ENCODE measurements at regions not wholly inside any gene's neighbourhood (a gene's known extent, or its start where the extent isn't known, plus 50 kb on each side); places are given as distances from the start of the nearest gene placed in this dataset.

- Histone ChIP-seq H4K20me1 (ENCODE audit: insufficient read depth, low read length) (no peaks in the 10 kb centered on the region), H3K4me1 (ENCODE audit: control insufficient read depth in 1 of 2, insufficient read depth in 2 of 2, low read length in 2 of 2) (no peaks in the 10 kb centered on the region), H3K4me3 (replicated peaks in 1 of 3; ENCODE audit: low read depth in 2 of 3, low read length in 3 of 3) (no peak overlapping the region), H3K4me2 (replicated peaks; ENCODE audit: extremely low read depth, low read length, poor library complexity, severe bottlenecking) (no peak overlapping the region), H3K79me2 (ENCODE audit: insufficient read depth, low read length) (no peaks in the 10 kb centered on the region), H3K27ac (ENCODE audit: low read depth in 1 of 2, low read length in 2 of 2) (no peak overlapping the region), H3K9ac (ENCODE audit: insufficient read depth, low read length, poor library complexity, severe bottlenecking) (no peak overlapping the region), H3K36me3 (replicated peaks in 1 of 2; ENCODE audit: control insufficient read depth in 1 of 2, insufficient read depth in 2 of 2, low read length in 2 of 2) (no peaks in the 10 kb centered on the region), H2AFZ (ENCODE audit: insufficient read depth, low read depth, low read length, poor library complexity, severe bottlenecking) (no peak overlapping the region), H3K9me3 (replicated peaks in 1 of 2; ENCODE audit: control insufficient read depth in 1 of 2, insufficient read depth in 1 of 2, low read length in 2 of 2) (no peaks in the 10 kb centered on the region), H3K27me3 (ENCODE audit: control insufficient read depth in 2 of 2, insufficient read depth in 2 of 2, low read length in 2 of 2) (no peaks in the 10 kb centered on the region)
- Mint-ChIP-seq H3K4me1 (no peaks in the 10 kb centered on the region), H3K4me3 (no peak overlapping the region), H3K27ac (peak overlapping the region in 1 of 7 donors; percentile 46), H3K36me3 (no peaks in the 10 kb centered on the region), H3K9me3 (no peaks in the 10 kb centered on the region), H3K27me3 (ENCODE audit: low read depth in 3 of 3) (peaks cover 0 to 1% (median 0%) of the 10 kb centered on the region in 3 donors)
- intact Hi-C loops (cut with micrococcal nuclease): no loop called here
- 97% methylated on average over 12 of the region's 22 CpGs for WGBS (ENCODE audit: insufficient coverage)
- no peak for TF ChIP-seq CTCF (IDR thresholded peaks at IDR 0.05)
- no peak for DNase-seq
Observed at GRCh38 chr13:26965952-26966700, 205.5 kb downstream of the USP12 start.

- Histone ChIP-seq H3K27ac (ENCODE audit: low read depth in 1 of 2, low read length in 2 of 2) (no peak overlapping the region), H3K36me3 (replicated peaks in 1 of 2; ENCODE audit: control insufficient read depth in 1 of 2, insufficient read depth in 2 of 2, low read length in 2 of 2) (no peaks in the 10 kb centered on the region), H3K9me3 (replicated peaks in 1 of 2; ENCODE audit: control insufficient read depth in 1 of 2, insufficient read depth in 1 of 2, low read length in 2 of 2) (no peaks in the 10 kb centered on the region), H3K9ac (ENCODE audit: insufficient read depth, low read length, poor library complexity, severe bottlenecking) (no peak overlapping the region), H3K4me1 (ENCODE audit: control insufficient read depth in 1 of 2, insufficient read depth in 2 of 2, low read length in 2 of 2) (no peaks in the 10 kb centered on the region), H2AFZ (ENCODE audit: insufficient read depth, low read depth, low read length, poor library complexity, severe bottlenecking) (no peak overlapping the region), H3K79me2 (ENCODE audit: insufficient read depth, low read length) (no peaks in the 10 kb centered on the region), H3K4me2 (replicated peaks; ENCODE audit: extremely low read depth, low read length, poor library complexity, severe bottlenecking) (no peak overlapping the region), H4K20me1 (ENCODE audit: insufficient read depth, low read length) (no peaks in the 10 kb centered on the region), H3K4me3 (replicated peaks in 1 of 3; ENCODE audit: low read depth in 2 of 3, low read length in 3 of 3) (no peak overlapping the region), H3K27me3 (ENCODE audit: control insufficient read depth in 2 of 2, insufficient read depth in 2 of 2, low read length in 2 of 2) (no peaks in the 10 kb centered on the region)
- Mint-ChIP-seq H3K27ac (peak overlapping the region in 1 of 7 donors; percentile 5), H3K9me3 (no peaks in the 10 kb centered on the region), H3K27me3 (ENCODE audit: low read depth in 3 of 3) (peaks cover 0 to 1% (median 0%) of the 10 kb centered on the region in 3 donors), H3K36me3 (no peaks in the 10 kb centered on the region), H3K4me1 (no peaks in the 10 kb centered on the region), H3K4me3 (no peak overlapping the region)
- intact Hi-C loops (cut with micrococcal nuclease): no loop called here
- 90% methylated on average over 11 of the region's 16 CpGs for WGBS (ENCODE audit: insufficient coverage)
- no peak for DNase-seq
- TF ChIP-seq CTCF (IDR thresholded peaks at IDR 0.05): no peak
Observed at GRCh38 chr13:26964278-26965250, 204.0 kb upstream of the GPR12 start.

All from CD14-positive monocyte (primary cell).